SK-N-SH treated with all-trans-retinoic acid at 6 μM for 48 hours (cell line): ENCODE measurements at regions not wholly inside any gene's neighbourhood (a gene's known extent, or its start where the extent isn't known, plus 50 kb on each side); places are given as distances from the start of the nearest gene placed in this dataset.

ENCODE experiments used
- ATAC-seq: fragments of 200-7000 bp; cut with Tn5 transposase; 3 replicates; pipeline ENCODE4 v1.9.1; 2020; ENCODE audit warnings: mild to moderate bottlenecking, moderate library complexity
- ARNTL ChIP-seq: fragments of 450-650 bp; formaldehyde crosslinking; IDR thresholded peaks from 2 replicates; pipeline ENCODE4 v1.5.0; 2020; ENCODE audit warnings: low read depth, mild to moderate bottlenecking, moderate library complexity, borderline replicate concordance
- BACH2 ChIP-seq: fragments of 250-450 bp; sonication (Bioruptor Pico); IDR thresholded peaks from 2 replicates; pipeline ENCODE4 v1.9.0; 2021; ENCODE audit warnings: mild to moderate bottlenecking, borderline replicate concordance
- CSDC2 ChIP-seq: fragments of 250-450 bp; sonication (Bioruptor Pico); IDR thresholded peaks from 2 replicates; pipeline ENCODE4 v1.5.0; 2020; ENCODE audit warnings: mild to moderate bottlenecking, moderate library complexity
- ESRRG ChIP-seq: fragments of 250-450 bp; sonication (Bioruptor Pico); IDR thresholded peaks from 2 replicates; pipeline ENCODE4 v1.6.1; 2021; ENCODE audit warnings: mild to moderate bottlenecking
- GLIS3 ChIP-seq: fragments of 250-450 bp; sonication (Bioruptor Pico); IDR thresholded peaks from 2 replicates; pipeline ENCODE4 v1.5.0; 2020; ENCODE audit warnings: mild to moderate bottlenecking, moderate library complexity
- ISL1 ChIP-seq: fragments of 250-450 bp; sonication (Bioruptor Pico); IDR thresholded peaks from 2 replicates; pipeline ENCODE4 v2.1.2; 2022; ENCODE audit warnings: mild to moderate bottlenecking, moderate library complexity
- PPARA ChIP-seq: fragments of 250-450 bp; sonication (Bioruptor Pico); IDR thresholded peaks from 2 replicates; pipeline ENCODE4 v1.5.0; 2020; ENCODE audit warnings: mild to moderate bottlenecking, borderline replicate concordance
- RARB ChIP-seq: fragments of 250-450 bp; sonication (Bioruptor Pico); IDR thresholded peaks from 2 replicates; pipeline ENCODE4 v1.8.0; 2021; ENCODE audit warnings: mild to moderate bottlenecking, moderate library complexity
- SNAI2 ChIP-seq: fragments of 250-450 bp; sonication (Bioruptor Pico); IDR thresholded peaks from 2 replicates; pipeline ENCODE4 v1.5.0; 2020; ENCODE audit warnings: mild to moderate bottlenecking, moderate library complexity
- TCF4 ChIP-seq: fragments of 250-450 bp; sonication (Bioruptor Pico); IDR thresholded peaks from 2 replicates; pipeline ENCODE4 v1.8.0; 2021; ENCODE audit warnings: mild to moderate bottlenecking, moderate library complexity, borderline replicate concordance
- TOX ChIP-seq: fragments of 250-450 bp; sonication (Bioruptor Pico); IDR thresholded peaks from 2 replicates; pipeline ENCODE4 v1.8.0; 2021; ENCODE audit warnings: mild to moderate bottlenecking, moderate library complexity, borderline replicate concordance
- ZC3H10 ChIP-seq: fragments of 250-450 bp; sonication (Bioruptor Pico); IDR thresholded peaks from 2 replicates; pipeline ENCODE4 v1.5.1; 2021; ENCODE audit warnings: mild to moderate bottlenecking, moderate library complexity
- ZFP3 ChIP-seq: fragments of 250-450 bp; sonication (Bioruptor Pico); IDR thresholded peaks from 2 replicates; pipeline ENCODE4 v1.5.0; 2020; ENCODE audit warnings: mild to moderate bottlenecking, moderate library complexity
- ZFP30 ChIP-seq: fragments of 450-650 bp; formaldehyde crosslinking; IDR thresholded peaks from 2 replicates; pipeline ENCODE4 v1.5.0; 2022; ENCODE audit warnings: mild to moderate bottlenecking, moderate library complexity
- ZNF565 ChIP-seq: fragments of 450-650 bp; formaldehyde crosslinking; conservative IDR thresholded peaks from 2 replicates; pipeline ENCODE4 v1.5.0; 2020; ENCODE audit warnings: low read depth, mild to moderate bottlenecking, moderate library complexity
- ZNF70 ChIP-seq: fragments of 450-650 bp; formaldehyde crosslinking; IDR thresholded peaks from 2 replicates; pipeline ENCODE4 v1.5.0; 2020; ENCODE audit warnings: mild to moderate bottlenecking, moderate library complexity
- ZNF8 ChIP-seq: fragments of 450-650 bp; formaldehyde crosslinking; IDR thresholded peaks from 2 replicates; pipeline ENCODE4 v1.5.0; 2020; ENCODE audit warnings: mild to moderate bottlenecking, moderate library complexity
- TF ChIP-seq, protein P1 (sequence below): fragments of 250-450 bp; sonication (Bioruptor Pico); IDR thresholded peaks from 2 replicates; pipeline ENCODE4 v1.8.0; 2020; ENCODE audit warnings: mild to moderate bottlenecking, moderate library complexity, borderline replicate concordance
- TF ChIP-seq, protein P2 (sequence below): fragments of 250-450 bp; sonication (Bioruptor Pico); IDR thresholded peaks from 2 replicates; pipeline ENCODE4 v1.5.1; 2020; ENCODE audit warnings: low read depth, mild to moderate bottlenecking, moderate library complexity
- TF ChIP-seq, protein P3 (sequence below): fragments of 250-450 bp; sonication (Bioruptor Pico); IDR thresholded peaks from 2 replicates; pipeline ENCODE4 v1.8.0; 2021; ENCODE audit warnings: low read depth, mild to moderate bottlenecking, moderate library complexity, borderline replicate concordance
- TF ChIP-seq, protein P4 (sequence below): fragments of 250-450 bp; sonication (Bioruptor Pico); IDR thresholded peaks from 2 replicates; pipeline ENCODE4 v1.5.1; 2021; ENCODE audit warnings: mild to moderate bottlenecking, moderate library complexity

DNA sequence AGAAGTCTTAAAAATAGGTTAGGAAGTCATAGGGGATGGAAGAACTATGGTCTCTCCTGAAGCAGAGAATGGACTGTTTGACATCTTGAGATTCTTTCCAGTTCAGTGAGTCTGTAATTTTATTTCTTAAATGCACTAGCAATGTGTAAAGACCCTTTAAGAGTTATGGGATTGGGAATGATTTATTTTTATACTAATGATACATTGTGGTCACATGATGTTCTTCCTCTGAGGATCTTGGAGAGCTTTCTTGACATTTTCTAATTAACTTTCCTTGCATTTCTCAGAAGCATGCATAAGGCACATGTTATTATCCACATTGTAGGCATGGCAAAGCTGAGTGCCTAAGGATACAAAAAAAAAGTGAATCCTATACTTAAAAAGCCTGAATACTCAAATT is 507.6 kb upstream of the NRSN1 start:
- ATAC-seq: no peak
- TF ChIP-seq ISL1 (CRISPR knock-in tag) (no peak), TOX (CRISPR knock-in tag) (no peak), ZFP3 (CRISPR knock-in tag) (no peak), SNAI2 (CRISPR knock-in tag) (no peak), RARB (CRISPR knock-in tag) (no peak), ZNF8 (CRISPR knock-in tag) (no peak), ZFP30 (CRISPR knock-in tag) (no peak), ZC3H10 (CRISPR knock-in tag) (no peak), TCF4 (no peak), CSDC2 (CRISPR knock-in tag) (no peak), ZNF565 (no peak), BACH2 (CRISPR knock-in tag) (no peak), ZNF70 (CRISPR knock-in tag) (no peak), ESRRG (no peak)
- TF ChIP-seq, protein P1, sequence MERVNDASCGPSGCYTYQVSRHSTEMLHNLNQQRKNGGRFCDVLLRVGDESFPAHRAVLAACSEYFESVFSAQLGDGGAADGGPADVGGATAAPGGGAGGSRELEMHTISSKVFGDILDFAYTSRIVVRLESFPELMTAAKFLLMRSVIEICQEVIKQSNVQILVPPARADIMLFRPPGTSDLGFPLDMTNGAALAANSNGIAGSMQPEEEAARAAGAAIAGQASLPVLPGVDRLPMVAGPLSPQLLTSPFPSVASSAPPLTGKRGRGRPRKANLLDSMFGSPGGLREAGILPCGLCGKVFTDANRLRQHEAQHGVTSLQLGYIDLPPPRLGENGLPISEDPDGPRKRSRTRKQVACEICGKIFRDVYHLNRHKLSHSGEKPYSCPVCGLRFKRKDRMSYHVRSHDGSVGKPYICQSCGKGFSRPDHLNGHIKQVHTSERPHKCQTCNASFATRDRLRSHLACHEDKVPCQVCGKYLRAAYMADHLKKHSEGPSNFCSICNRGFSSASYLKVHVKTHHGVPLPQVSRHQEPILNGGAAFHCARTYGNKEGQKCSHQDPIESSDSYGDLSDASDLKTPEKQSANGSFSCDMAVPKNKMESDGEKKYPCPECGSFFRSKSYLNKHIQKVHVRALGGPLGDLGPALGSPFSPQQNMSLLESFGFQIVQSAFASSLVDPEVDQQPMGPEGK (CRISPR knock-in tag): no peak

DNA sequence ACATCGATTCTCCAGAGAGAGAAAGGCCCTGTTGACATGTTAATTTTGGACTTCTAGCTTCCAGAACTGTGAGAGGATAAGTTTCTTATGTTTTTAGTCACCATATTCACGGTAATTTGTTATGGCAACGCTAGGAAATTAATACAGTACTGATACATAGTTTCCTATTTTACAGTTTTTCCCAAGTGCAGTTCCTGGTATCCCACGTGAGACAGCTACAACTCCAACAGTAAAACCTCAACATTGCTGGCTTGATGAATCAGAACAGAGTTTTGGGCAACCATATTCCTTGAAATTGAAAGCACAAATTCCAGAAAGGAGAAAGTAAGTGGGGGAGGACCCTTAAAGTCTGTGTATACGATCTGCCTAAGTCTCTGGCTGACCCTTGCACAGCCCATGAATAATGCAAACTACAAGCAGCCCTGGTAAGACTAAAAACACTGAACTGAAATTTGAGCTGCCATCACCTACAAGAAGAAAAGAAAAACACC is 505.1 kb upstream of the NRSN1 start:
- TF ChIP-seq GLIS3 (CRISPR knock-in tag) (no peak), ZNF8 (CRISPR knock-in tag) (no peak), ARNTL (CRISPR knock-in tag) (no peak), ZFP3 (CRISPR knock-in tag) (no peak), ZFP30 (CRISPR knock-in tag) (no peak), TCF4 (no peak), PPARA (CRISPR knock-in tag) (no peak)
- ATAC-seq: no peak

DNA sequence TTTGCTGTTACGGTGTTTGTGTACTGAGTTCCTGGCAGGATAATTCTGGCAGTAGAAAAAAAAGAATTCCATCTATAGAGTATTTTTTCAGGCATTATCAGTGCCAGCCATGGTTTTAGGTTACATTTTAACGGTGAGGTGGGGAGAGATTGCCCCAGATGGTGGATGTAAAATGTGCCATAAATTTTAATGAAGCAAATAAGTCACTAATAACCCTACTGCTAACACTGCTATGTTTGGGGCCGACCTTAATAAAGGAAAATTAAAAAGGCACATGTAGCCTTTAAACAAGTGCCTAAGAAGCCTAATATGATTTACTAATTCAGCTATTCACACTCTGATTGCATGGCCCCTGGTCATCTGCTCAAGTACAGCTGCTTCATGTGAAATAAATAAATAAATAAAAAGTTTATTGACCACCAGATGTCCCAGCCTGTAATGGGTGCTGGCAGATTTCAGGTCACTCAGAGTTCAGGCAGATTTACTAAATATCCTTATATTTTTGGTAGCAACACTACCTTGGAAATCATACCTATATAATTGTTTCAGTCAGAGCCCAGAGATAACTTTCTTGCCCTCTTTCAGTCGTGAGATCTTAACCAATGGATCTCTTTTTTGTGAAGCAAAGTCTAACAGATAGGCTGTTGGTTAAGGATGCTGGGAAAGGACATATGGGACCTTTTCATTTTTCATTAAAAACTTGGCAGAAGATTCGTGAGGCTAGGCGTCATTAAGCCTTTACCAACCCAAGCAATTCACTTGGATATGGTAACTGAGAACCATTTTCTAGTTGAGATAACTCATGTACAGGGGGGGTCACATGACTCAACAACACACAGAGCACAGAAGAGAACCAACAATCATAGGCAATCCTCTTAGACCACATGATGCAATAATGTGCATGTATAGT is 495.0 kb upstream of the NRSN1 start:
- ATAC-seq: no peak
- TF ChIP-seq, protein P2, sequence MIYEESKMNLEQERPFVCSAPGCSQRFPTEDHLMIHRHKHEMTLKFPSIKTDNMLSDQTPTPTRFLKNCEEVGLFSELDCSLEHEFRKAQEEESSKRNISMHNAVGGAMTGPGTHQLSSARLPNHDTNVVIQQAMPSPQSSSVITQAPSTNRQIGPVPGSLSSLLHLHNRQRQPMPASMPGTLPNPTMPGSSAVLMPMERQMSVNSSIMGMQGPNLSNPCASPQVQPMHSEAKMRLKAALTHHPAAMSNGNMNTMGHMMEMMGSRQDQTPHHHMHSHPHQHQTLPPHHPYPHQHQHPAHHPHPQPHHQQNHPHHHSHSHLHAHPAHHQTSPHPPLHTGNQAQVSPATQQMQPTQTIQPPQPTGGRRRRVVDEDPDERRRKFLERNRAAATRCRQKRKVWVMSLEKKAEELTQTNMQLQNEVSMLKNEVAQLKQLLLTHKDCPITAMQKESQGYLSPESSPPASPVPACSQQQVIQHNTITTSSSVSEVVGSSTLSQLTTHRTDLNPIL (CRISPR knock-in tag): no peak
- TF ChIP-seq RARB (CRISPR knock-in tag) (no peak), PPARA (CRISPR knock-in tag) (no peak), ZFP3 (CRISPR knock-in tag) (no peak), TCF4 (no peak), ZNF70 (CRISPR knock-in tag) (no peak), TOX (CRISPR knock-in tag) (no peak), ISL1 (CRISPR knock-in tag) (no peak)
- TF ChIP-seq, protein P1 (CRISPR knock-in tag): no peak
- TF ChIP-seq, protein P3, sequence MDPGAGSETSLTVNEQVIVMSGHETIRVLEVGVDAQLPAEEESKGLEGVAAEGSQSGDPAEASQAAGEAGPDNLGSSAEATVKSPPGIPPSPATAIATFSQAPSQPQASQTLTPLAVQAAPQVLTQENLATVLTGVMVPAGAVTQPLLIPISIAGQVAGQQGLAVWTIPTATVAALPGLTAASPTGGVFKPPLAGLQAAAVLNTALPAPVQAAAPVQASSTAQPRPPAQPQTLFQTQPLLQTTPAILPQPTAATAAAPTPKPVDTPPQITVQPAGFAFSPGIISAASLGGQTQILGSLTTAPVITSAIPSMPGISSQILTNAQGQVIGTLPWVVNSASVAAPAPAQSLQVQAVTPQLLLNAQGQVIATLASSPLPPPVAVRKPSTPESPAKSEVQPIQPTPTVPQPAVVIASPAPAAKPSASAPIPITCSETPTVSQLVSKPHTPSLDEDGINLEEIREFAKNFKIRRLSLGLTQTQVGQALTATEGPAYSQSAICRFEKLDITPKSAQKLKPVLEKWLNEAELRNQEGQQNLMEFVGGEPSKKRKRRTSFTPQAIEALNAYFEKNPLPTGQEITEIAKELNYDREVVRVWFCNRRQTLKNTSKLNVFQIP (CRISPR knock-in tag): no peak
- TF ChIP-seq, protein P4, sequence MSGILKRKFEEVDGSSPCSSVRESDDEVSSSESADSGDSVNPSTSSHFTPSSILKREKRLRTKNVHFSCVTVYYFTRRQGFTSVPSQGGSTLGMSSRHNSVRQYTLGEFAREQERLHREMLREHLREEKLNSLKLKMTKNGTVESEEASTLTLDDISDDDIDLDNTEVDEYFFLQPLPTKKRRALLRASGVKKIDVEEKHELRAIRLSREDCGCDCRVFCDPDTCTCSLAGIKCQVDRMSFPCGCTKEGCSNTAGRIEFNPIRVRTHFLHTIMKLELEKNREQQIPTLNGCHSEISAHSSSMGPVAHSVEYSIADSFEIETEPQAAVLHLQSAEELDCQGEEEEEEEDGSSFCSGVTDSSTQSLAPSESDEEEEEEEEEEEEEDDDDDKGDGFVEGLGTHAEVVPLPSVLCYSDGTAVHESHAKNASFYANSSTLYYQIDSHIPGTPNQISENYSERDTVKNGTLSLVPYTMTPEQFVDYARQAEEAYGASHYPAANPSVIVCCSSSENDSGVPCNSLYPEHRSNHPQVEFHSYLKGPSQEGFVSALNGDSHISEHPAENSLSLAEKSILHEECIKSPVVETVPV (CRISPR knock-in tag): no peak
- TF ChIP-seq, all 23 proteins: peak for 0
